HepG2 (cell line): ENCODE measurements at regions not wholly inside any gene's neighbourhood (a gene's known extent, or its start where the extent isn't known, plus 50 kb on each side); places are given as distances from the start of the nearest gene placed in this dataset.

Experiments
- ATAC-seq: fragments of 200-7000 bp; cut with Tn5 transposase; 3 replicates; pipeline ENCODE4 v1.9.1; 2020; ENCODE audit warnings: mild to moderate bottlenecking, moderate library complexity
- BruUV-seq: library from RNA; stranded (reverse); fragments of 400-500 nt; replicated peaks from 2 replicates; lab custom pipeline; 2021; lab: Mats Ljungman, UMichigan
- CTCF ChIA-PET: fragments of 300-600 bp; formaldehyde crosslinking; extraction: SDS; loops from one replicate; lab custom pipeline; 2021; ENCODE audit warnings: low total read pairs, inconsistent platforms, low intra/inter-chr PET ratio; lab: Yijun Ruan, JAX
- POLR2A ChIA-PET: fragments of 350-600 bp; sonication (Branson Sonifier 250); formaldehyde crosslinking; loops from one replicate; lab custom pipeline; 2020; ENCODE audit warnings: antibody characterized with exemption, inconsistent platforms; lab: Yijun Ruan, JAX
- DNase-seq: peaks from one replicate; pipeline ENCODE4 v3.0.0-alpha.2; 2015; ENCODE audit warnings: low spot score
- FAIRE-seq: peaks from 3 replicates; lab custom pipeline; 2011; peaks lifted over from hg19 to GRCh38; lab: Jason Lieb, UNC
- H2AFZ ChIP-seq: one replicate; pipeline ENCODE4 v1.6.1; 2011; ENCODE audit warnings: low read length, inconsistent platforms
- H3K27ac ChIP-seq: fragments of 300-600 bp; 3 replicates; pipeline ENCODE4 v1.8.0; 2011; ENCODE audit warnings: mixed run types, mild to moderate bottlenecking, mixed read lengths, low read length, inconsistent platforms; ENCODE audit not compliant: insufficient read depth; ENCODE audit errors: extremely low read length
- H3K27me3 ChIP-seq, 2 experiments: fragments of 200-600 bp in 1 of 2; 2 replicates in 1 of 2; 3 replicates in 1 of 2; pipeline versions ENCODE4 v1.6.0 to v1.8.0; 2011; ENCODE audit warnings: low read length in 2 of 2, mild to moderate bottlenecking in 2 of 2, moderate library complexity in 2 of 2, inconsistent platforms in 1 of 2; ENCODE audit not compliant: insufficient read depth in 2 of 2, control insufficient read depth in 1 of 2
- H3K36me3 ChIP-seq, 2 experiments: fragments of 200-600 bp in 1 of 2; replicated peaks in 1 of 2; 2 replicates in 1 of 2; 3 replicates in 1 of 2; pipeline versions ENCODE4 v1.5.1 to v1.8.0; 2011; ENCODE audit warnings: low read length in 2 of 2, inconsistent platforms in 1 of 2; ENCODE audit not compliant: insufficient read depth in 2 of 2, control insufficient read depth in 1 of 2
- H3K4me1 ChIP-seq: 2 replicates; pipeline ENCODE4 v1.5.1; 2012; ENCODE audit warnings: low read length, inconsistent platforms; ENCODE audit not compliant: insufficient read depth
- H3K4me2 ChIP-seq: 2 replicates; pipeline ENCODE4 v1.6.0; 2011; ENCODE audit warnings: low read depth, low read length, inconsistent platforms
- H3K4me3 ChIP-seq, 3 experiments: fragments of 200-600 bp in 1 of 3; sonication (generic), shearing (Covaris generic) in 1 of 3; replicated peaks in 1 of 3; 2 replicates each; pipeline ENCODE4 v1.5.1; 2011 to 2016; ENCODE audit warnings: low read length in 3 of 3, inconsistent platforms in 2 of 3, low read depth in 2 of 3, mild to moderate bottlenecking in 2 of 3, control low read depth in 1 of 3, mixed read lengths in 1 of 3; ENCODE audit not compliant: insufficient read depth in 1 of 3
- H3K79me2 ChIP-seq: one replicate; pipeline ENCODE4 v1.6.1; 2011; ENCODE audit warnings: low read length, inconsistent platforms; ENCODE audit not compliant: insufficient read depth
- H3K9ac ChIP-seq: 2 replicates; pipeline ENCODE4 v1.6.0; 2011; ENCODE audit warnings: mild to moderate bottlenecking, low read depth, low read length, inconsistent platforms; ENCODE audit not compliant: insufficient read depth
- H3K9me3 ChIP-seq: 2 replicates; pipeline ENCODE4 v1.5.1; 2012; ENCODE audit warnings: mild to moderate bottlenecking, low read length
- H4K20me1 ChIP-seq: 2 replicates; pipeline ENCODE4 v1.6.0; 2011; ENCODE audit warnings: inconsistent platforms, mild to moderate bottlenecking, low read length, moderate library complexity; ENCODE audit not compliant: insufficient read depth
- AGO1 ChIP-seq: fragments of 200-400 bp; formaldehyde crosslinking; IDR thresholded peaks from 2 replicates; pipeline ENCODE4 v1.6.1; 2017; ENCODE audit warnings: mild to moderate bottlenecking, low read depth, low read length, moderate library complexity; ENCODE audit not compliant: poor library complexity, severe bottlenecking
- ARID2 ChIP-seq: sonication (generic); formaldehyde crosslinking; IDR thresholded peaks from 2 replicates; pipeline ENCODE4 v1.8.1; 2022; ENCODE audit warnings: mild to moderate bottlenecking, missing genetic modification reagents, borderline replicate concordance
- HCFC1 ChIP-seq: fragments of 150-350 bp; IDR thresholded peaks from 2 replicates; pipeline ENCODE4 v1.6.1; 2014; ENCODE audit warnings: low read depth, low read length
- KDM5A ChIP-seq: fragments of 200-600 bp; sonication (generic); IDR thresholded peaks from 2 replicates; pipeline ENCODE4 v1.7.0; 2018; ENCODE audit warnings: antibody characterized with exemption, mild to moderate bottlenecking, low read length, borderline replicate concordance
- NONO ChIP-seq, 2 experiments: fragments of 450-650 bp in 1 of 2; sonication (generic) in 1 of 2; formaldehyde crosslinking in 1 of 2; IDR thresholded peaks in 1 of 2; conservative IDR thresholded peaks in 1 of 2; 2 replicates each; pipeline versions ENCODE4 v1.6.1 to v1.8.0; 2017 to 2022; ENCODE audit warnings: mild to moderate bottlenecking in 1 of 2, missing genetic modification reagents in 1 of 2, moderate library complexity in 1 of 2
- ZNF350 ChIP-seq: sonication (generic); formaldehyde crosslinking; IDR thresholded peaks from 2 replicates; pipeline ENCODE4 v1.4.0; 2020; ENCODE audit warnings: mild to moderate bottlenecking, low read depth, missing genetic modification reagents, borderline replicate concordance
- ZNF557 ChIP-seq: sonication (generic); formaldehyde crosslinking; IDR thresholded peaks from 2 replicates; pipeline ENCODE4 v1.4.0; 2020; ENCODE audit warnings: missing genetic modification reagents
- WGBS: methylation state at CpG from one replicate; pipeline ENCODE4 v1.1.6; 2017; ENCODE audit warnings: low lambda C conversion rate; 5-methylcytosine and 5-hydroxymethylcytosine counted together
- in situ Hi-C: cut with HindIII; loops from 2 replicates; pipeline ENCODE4 v1.10.0; 2017; ENCODE audit warnings: low pct_unique_long_range_greater_than_20kb; ENCODE audit not compliant: extremely low pct_ligation_motif_present
- intact Hi-C: fragments of 100-400 bp; cut with micrococcal nuclease; formaldehyde crosslinking; loops from one replicate; pipeline ENCODE4 v1.10.0; 2022; ENCODE audit not compliant: unreplicated experiment
- TF ChIP-seq, protein P1 (sequence below): sonication (generic); formaldehyde crosslinking; IDR thresholded peaks from 2 replicates; pipeline ENCODE4 v1.9.0; 2021; ENCODE audit warnings: missing genetic modification reagents, mild to moderate bottlenecking, borderline replicate concordance
- TF ChIP-seq, protein P2 (sequence below): sonication (generic); formaldehyde crosslinking; IDR thresholded peaks from 2 replicates; pipeline ENCODE4 v1.8.0; 2022; ENCODE audit warnings: mild to moderate bottlenecking, missing genetic modification reagents; ENCODE audit not compliant: insufficient replicate concordance

DNA sequence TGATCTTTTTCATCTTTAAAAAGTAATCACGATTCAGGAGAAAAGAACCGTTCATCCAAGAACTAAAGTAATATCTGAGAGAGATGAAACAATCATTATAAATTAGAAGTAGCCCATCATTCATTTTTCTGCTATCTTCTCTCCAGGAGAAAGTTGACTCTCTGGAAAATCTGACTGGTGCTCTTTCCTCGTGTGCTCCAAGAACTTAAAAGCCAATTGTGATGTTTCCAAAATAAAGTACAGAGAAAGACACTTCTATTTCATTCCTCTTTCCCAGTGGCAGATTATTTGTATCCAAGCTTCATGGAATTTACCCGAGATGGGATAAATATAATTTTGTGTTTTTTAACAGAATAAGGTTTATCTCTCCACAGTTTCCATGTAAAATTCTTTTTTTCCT, 212.5 kb upstream of the NOCT start:
- Histone ChIP-seq H3K9ac (no peak overlapping the region), H3K4me1 (no peaks in the 10 kb centered on the region), H3K4me3 (no peak overlapping the region), H3K36me3 (no peaks in the 10 kb centered on the region), H3K27ac (no peak overlapping the region), H3K4me2 (no peak overlapping the region), H3K79me2 (no peaks in the 10 kb centered on the region), H3K9me3 (no peaks in the 10 kb centered on the region), H2AFZ (no peak overlapping the region), H3K27me3 (peaks cover 0 to 13% of the 10 kb centered on the region in 2 experiments; a peak in 1 of 5 replicates), H4K20me1 (no peaks in the 10 kb centered on the region)
- no peak for TF ChIP-seq AGO1
- TF ChIP-seq HCFC1, result no peak
- TF ChIP-seq, protein P1, sequence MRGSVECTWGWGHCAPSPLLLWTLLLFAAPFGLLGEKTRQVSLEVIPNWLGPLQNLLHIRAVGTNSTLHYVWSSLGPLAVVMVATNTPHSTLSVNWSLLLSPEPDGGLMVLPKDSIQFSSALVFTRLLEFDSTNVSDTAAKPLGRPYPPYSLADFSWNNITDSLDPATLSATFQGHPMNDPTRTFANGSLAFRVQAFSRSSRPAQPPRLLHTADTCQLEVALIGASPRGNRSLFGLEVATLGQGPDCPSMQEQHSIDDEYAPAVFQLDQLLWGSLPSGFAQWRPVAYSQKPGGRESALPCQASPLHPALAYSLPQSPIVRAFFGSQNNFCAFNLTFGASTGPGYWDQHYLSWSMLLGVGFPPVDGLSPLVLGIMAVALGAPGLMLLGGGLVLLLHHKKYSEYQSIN, result no peak
- no peak for TF ChIP-seq NONO (IDR thresholded peaks at IDR 0.05)
- TF ChIP-seq NONO (CRISPR knock-in tag; conservative IDR thresholded peaks at IDR 0.05), result no peak
- ChIA-PET CTCF (no interaction called here), POLR2A (no interaction called here)
- in situ Hi-C loops (no loop called here), intact Hi-C loops (no loop called here)
- no TSS peak for BruUV-seq
- FAIRE-seq, result no peak
- WGBS, result 1% methylated on average over 4 of the region's 4 CpGs
- no peak for ATAC-seq
- no peak for DNase-seq

DNA sequence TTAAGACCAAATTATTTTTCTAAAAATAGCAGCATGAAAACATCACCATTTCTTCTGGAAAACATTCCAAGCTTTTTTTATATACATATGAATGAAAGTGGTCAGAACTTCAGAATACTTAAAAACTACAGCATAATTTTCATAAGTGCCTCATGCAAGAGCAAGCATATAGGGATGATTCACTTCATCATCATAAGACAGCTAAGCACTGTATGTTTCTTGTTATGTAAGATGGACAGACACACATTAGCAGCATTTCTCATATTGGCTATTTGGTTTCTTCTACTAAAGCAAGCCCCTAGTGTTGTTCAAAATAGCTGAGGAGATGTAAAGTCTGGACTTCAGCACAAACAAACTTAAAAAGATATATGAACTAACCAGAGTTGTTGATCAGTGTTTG, 213.1 kb upstream of the NOCT start:
- intact Hi-C loops, result no loop called here
- Histone ChIP-seq H4K20me1 (no peaks in the 10 kb centered on the region), H3K9me3 (no peaks in the 10 kb centered on the region), H3K9ac (no peak overlapping the region), H2AFZ (no peak overlapping the region), H3K79me2 (no peaks in the 10 kb centered on the region), H3K27me3 (peaks cover 0 to 13% of the 10 kb centered on the region in 2 experiments; a peak in 1 of 5 replicates), H3K4me3 (no peak overlapping the region), H3K4me1 (no peaks in the 10 kb centered on the region), H3K27ac (no peak overlapping the region), H3K36me3 (no peaks in the 10 kb centered on the region), H3K4me2 (no peak overlapping the region)
- CTCF ChIA-PET, result no interaction called here
- TF ChIP-seq ZNF557 (CRISPR knock-in tag) (no peak), ZNF350 (CRISPR knock-in tag) (no peak), KDM5A (no peak), ARID2 (CRISPR knock-in tag) (no peak)
- TF ChIP-seq, protein P2, sequence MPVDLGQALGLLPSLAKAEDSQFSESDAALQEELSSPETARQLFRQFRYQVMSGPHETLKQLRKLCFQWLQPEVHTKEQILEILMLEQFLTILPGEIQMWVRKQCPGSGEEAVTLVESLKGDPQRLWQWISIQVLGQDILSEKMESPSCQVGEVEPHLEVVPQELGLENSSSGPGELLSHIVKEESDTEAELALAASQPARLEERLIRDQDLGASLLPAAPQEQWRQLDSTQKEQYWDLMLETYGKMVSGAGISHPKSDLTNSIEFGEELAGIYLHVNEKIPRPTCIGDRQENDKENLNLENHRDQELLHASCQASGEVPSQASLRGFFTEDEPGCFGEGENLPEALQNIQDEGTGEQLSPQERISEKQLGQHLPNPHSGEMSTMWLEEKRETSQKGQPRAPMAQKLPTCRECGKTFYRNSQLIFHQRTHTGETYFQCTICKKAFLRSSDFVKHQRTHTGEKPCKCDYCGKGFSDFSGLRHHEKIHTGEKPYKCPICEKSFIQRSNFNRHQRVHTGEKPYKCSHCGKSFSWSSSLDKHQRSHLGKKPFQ (CRISPR knock-in tag), result no peak
- POLR2A ChIA-PET, result no interaction called here
- no peak for FAIRE-seq
- no peak for ATAC-seq
- in situ Hi-C loops, result no loop called here
- BruUV-seq, result no TSS peak
- no peak for DNase-seq
